HG03095 (cell line): ENCODE measurements at regions not wholly inside any gene's neighbourhood (a gene's known extent, or its start where the extent isn't known, plus 50 kb on each side); places are given as distances from the start of the nearest gene placed in this dataset.
"Not testable (repeated sequence)": the region's sequence is repeated elsewhere in the genome, so short reads cannot be mapped to it uniquely, and the experiment has no call there.

Source experiments
- ATAC-seq: cut with Tn5 transposase; IDR thresholded peaks from one replicate; pipeline ENCODE4 v1.9.1; 2021; ENCODE audit warnings: moderate library complexity; ENCODE audit not compliant: unreplicated experiment

- not testable (repeated sequence) for ATAC-seq
Measured at GRCh38 chr22:22296047-22296446, 51.5 kb downstream of the VPREB1 start.

- not testable (repeated sequence) for ATAC-seq
Measured at GRCh38 chr22:22297159-22297793, 52.7 kb downstream of the VPREB1 start.

GRCh38 chr22:22297794-22298653 lies 53.4 kb downstream of the VPREB1 start:
- peak; percentile 87 for ATAC-seq

- ATAC-seq, result not testable (repeated sequence)
Measured at GRCh38 chr22:22298654-22299009, 54.0 kb downstream of the VPREB1 start.

- ATAC-seq, result not testable (repeated sequence)
Measured at GRCh38 chr22:22300511-22300910, 55.9 kb downstream of the VPREB1 start.

- ATAC-seq, result not testable (repeated sequence)
Measured at GRCh38 chr22:22300946-22301345, 56.4 kb downstream of the VPREB1 start.

- ATAC-seq, result no peak
Measured at GRCh38 chr22:22316589-22316988, 72.0 kb downstream of the VPREB1 start.

- ATAC-seq, result no peak
Measured at GRCh38 chr22:22318723-22319465, 74.3 kb downstream of the VPREB1 start.

GRCh38 chr22:22321743-22322611 lies 77.4 kb downstream of the VPREB1 start:
- ATAC-seq, result peak; percentile 73

- ATAC-seq, result no peak
Measured at GRCh38 chr22:22322792-22323191, 78.2 kb downstream of the VPREB1 start.

GRCh38 chr22:22327723-22328122 lies 83.1 kb downstream of the VPREB1 start:
- no peak for ATAC-seq

GRCh38 chr22:22329792-22330191 lies 85.2 kb downstream of the VPREB1 start:
- no peak for ATAC-seq

GRCh38 chr22:22335640-22336039 lies 91.1 kb downstream of the VPREB1 start:
- ATAC-seq, result not testable (repeated sequence)

GRCh38 chr22:22336333-22336732 lies 91.7 kb downstream of the VPREB1 start:
- ATAC-seq, result not testable (repeated sequence)

GRCh38 chr22:22338778-22339177 lies 94.2 kb downstream of the VPREB1 start:
- not testable (repeated sequence) for ATAC-seq

GRCh38 chr22:22341736-22342135 lies 97.2 kb downstream of the VPREB1 start:
- ATAC-seq, result no peak

GRCh38 chr22:22342697-22343580 lies 98.4 kb downstream of the VPREB1 start:
- ATAC-seq, result no peak

GRCh38 chr22:22343581-22344296 lies 99.2 kb downstream of the VPREB1 start:
- ATAC-seq, result no peak

- no peak for ATAC-seq
Measured at GRCh38 chr22:22344430-22344829, 99.8 kb downstream of the VPREB1 start.
